PFSK-1 (cell line): ENCODE measurements at regions not wholly inside any gene's neighbourhood (a gene's known extent, or its start where the extent isn't known, plus 50 kb on each side); places are given as distances from the start of the nearest gene placed in this dataset.

Source experiments
- FOXP2 ChIP-seq: optimal IDR thresholded peaks from 2 replicates; pipeline ENCODE3; 2011; ENCODE audit warnings: borderline replicate concordance, control low read depth, inconsistent platforms; ENCODE audit not compliant: insufficient read depth; ENCODE audit errors: extremely low read length, extremely low read depth
- POLR2AphosphoS5 ChIP-seq: IDR thresholded peaks from 2 replicates; pipeline ENCODE4 v1.6.1; 2012; ENCODE audit warnings: low read depth, mild to moderate bottlenecking, control low read depth, low read length, moderate library complexity
- SIN3A ChIP-seq: IDR thresholded peaks from 2 replicates; pipeline ENCODE4 v1.6.1; 2012; ENCODE audit warnings: mild to moderate bottlenecking, low read length, moderate library complexity, borderline replicate concordance; ENCODE audit not compliant: insufficient read depth
- TAF1 ChIP-seq: IDR thresholded peaks from 2 replicates; pipeline ENCODE4 v1.6.1; 2012; ENCODE audit warnings: low read length, control low read depth, borderline replicate concordance; ENCODE audit not compliant: insufficient read depth
- TF ChIP-seq, protein P1 (sequence below), 2 experiments: IDR thresholded peaks; 2 replicates each; pipeline versions ENCODE4 v1.6.1 to v1.8.0; 2011 to 2012; ENCODE audit warnings: low read depth in 2 of 2, low read length in 2 of 2, control low read depth in 1 of 2, inconsistent platforms in 1 of 2, mild to moderate bottlenecking in 1 of 2, moderate library complexity in 1 of 2; ENCODE audit not compliant: insufficient read depth in 1 of 2

DNA sequence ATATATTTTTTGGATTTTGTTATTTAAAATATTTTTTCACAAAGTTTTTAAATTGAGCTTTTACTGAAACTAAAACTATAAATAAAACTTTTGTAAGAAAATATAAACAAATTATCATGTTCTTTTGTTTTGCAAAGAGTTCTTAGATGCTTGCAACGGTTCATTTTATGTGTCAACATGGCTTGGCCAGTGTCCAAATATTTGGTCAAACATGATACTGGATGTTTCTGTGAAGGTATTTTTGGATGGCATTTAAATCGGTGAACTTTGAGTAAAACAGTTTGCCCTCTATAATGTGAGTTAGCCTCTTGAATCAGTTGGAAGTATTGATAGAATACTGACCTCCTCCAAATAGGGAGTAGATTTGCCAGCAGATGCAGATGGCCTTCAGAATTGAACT is 612.6 kb upstream of the NECTIN3 start:
- TF ChIP-seq TAF1 (no peak), SIN3A (no peak), FOXP2 (no peak), POLR2AphosphoS5 (no peak)
- TF ChIP-seq, protein P1, sequence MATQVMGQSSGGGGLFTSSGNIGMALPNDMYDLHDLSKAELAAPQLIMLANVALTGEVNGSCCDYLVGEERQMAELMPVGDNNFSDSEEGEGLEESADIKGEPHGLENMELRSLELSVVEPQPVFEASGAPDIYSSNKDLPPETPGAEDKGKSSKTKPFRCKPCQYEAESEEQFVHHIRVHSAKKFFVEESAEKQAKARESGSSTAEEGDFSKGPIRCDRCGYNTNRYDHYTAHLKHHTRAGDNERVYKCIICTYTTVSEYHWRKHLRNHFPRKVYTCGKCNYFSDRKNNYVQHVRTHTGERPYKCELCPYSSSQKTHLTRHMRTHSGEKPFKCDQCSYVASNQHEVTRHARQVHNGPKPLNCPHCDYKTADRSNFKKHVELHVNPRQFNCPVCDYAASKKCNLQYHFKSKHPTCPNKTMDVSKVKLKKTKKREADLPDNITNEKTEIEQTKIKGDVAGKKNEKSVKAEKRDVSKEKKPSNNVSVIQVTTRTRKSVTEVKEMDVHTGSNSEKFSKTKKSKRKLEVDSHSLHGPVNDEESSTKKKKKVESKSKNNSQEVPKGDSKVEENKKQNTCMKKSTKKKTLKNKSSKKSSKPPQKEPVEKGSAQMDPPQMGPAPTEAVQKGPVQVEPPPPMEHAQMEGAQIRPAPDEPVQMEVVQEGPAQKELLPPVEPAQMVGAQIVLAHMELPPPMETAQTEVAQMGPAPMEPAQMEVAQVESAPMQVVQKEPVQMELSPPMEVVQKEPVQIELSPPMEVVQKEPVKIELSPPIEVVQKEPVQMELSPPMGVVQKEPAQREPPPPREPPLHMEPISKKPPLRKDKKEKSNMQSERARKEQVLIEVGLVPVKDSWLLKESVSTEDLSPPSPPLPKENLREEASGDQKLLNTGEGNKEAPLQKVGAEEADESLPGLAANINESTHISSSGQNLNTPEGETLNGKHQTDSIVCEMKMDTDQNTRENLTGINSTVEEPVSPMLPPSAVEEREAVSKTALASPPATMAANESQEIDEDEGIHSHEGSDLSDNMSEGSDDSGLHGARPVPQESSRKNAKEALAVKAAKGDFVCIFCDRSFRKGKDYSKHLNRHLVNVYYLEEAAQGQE (IDR thresholded peaks at IDR 0.05; ENCODE audit: insufficient read depth in 1 of 2, low read depth in 2 of 2, low read length in 2 of 2): no peak

DNA sequence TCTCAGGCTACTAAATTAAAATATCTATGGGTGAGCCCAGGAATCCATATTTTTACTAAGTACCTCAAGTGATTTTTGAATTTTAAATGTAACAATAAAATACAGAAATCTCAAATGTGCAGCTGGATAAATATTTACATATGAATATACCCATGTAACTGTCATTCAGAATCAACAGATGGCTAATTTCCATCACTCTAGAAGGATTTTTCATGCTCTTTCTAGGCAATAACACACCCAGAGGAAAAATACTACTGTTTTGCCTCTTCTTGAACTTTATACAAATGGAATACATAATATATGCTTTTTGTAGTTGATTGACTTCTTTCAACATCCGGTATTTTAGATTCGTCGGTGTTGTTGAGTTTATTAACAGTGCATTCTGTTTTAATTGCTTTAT is 601.3 kb upstream of the NECTIN3 start:
- no peak for TF ChIP-seq POLR2AphosphoS5
- TF ChIP-seq, protein P1 (IDR thresholded peaks at IDR 0.05; ENCODE audit: insufficient read depth in 1 of 2, low read depth in 2 of 2, low read length in 2 of 2): no peak
- TF ChIP-seq TAF1: no peak
- no peak for TF ChIP-seq SIN3A
- TF ChIP-seq FOXP2: no peak

DNA sequence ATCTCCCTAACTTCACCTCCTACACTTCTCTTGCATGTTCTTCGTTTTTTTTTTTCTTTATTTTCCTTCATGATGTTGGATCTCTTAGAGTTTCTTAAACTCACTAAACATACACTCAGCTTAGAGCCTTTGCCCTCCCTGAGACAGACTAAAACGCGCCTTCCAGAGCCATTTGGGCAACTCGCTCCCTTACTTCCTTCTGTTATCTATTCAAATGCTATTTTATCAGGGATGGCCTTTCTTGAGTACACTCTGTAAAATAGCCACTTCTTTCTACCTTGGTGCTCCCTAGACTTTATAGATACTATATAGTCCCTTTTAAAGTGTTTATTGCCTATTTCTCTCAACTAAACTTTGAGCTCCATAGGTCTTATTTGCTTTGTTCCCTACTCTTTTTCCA is 598.2 kb upstream of the NECTIN3 start:
- TF ChIP-seq TAF1 (no peak), SIN3A (no peak), POLR2AphosphoS5 (no peak), FOXP2 (no peak)
- TF ChIP-seq, protein P1 (IDR thresholded peaks at IDR 0.05; ENCODE audit: insufficient read depth in 1 of 2, low read depth in 2 of 2, low read length in 2 of 2): no peak

DNA sequence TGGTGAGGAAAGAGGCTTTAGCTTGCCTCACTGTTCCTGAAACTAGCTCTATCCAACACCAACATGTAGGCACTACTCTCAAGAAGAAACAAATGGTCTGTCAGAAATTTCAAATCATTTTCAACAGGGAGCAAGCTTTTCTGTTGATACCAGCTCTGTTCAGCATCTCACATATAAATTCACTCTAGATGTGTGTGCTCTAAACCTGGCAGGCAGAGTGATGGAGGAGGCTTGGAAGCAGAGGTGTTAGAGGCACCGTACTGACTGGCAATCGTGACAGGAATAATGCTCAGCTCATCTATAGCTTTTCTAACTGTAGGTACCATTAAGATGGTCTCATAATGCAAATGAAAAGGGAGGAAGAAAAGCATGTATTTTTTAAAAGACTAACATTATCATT is 597.2 kb upstream of the NECTIN3 start:
- TF ChIP-seq POLR2AphosphoS5 (no peak), SIN3A (no peak), FOXP2 (no peak), TAF1 (no peak)
- TF ChIP-seq, protein P1 (IDR thresholded peaks at IDR 0.05; ENCODE audit: insufficient read depth in 1 of 2, low read depth in 2 of 2, low read length in 2 of 2): no peak

DNA sequence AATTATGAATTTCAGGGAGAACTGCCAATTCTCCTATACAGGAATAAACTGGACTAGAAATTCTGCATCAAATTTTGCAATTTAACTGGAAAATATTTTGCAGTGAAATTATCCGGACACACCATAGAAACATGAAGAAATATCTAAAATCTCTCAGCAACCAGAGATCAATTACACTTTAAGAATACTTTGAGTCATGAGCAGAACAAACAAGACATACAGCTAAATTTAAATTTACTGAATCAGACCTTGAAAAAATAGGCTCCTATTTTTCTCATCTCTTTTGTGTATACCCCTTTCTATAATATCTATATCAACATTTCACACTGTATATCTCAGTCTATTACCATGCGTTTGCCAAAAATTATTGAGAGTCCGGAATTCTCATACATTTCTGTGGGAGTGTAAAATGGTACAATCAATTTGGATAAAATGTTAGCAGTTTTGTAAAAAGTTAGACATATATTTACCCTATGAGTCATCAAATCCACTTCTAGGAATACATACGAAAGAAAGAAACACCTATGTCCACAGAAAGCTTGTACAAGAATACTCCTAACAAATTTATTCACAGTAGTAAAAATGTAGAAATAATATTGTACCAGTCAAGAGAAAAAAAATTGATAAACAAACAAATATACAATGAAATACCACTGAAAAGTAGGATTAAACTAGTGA is 593.1 kb upstream of the NECTIN3 start:
- TF ChIP-seq, protein P1 (IDR thresholded peaks at IDR 0.05; ENCODE audit: insufficient read depth in 1 of 2, low read depth in 2 of 2, low read length in 2 of 2): no peak
- TF ChIP-seq FOXP2: no peak
